ENCODE measurements at regions not wholly inside any gene's neighbourhood (a gene's known extent, or its start where the extent isn't known, plus 50 kb on each side); places are given as distances from the start of the nearest gene placed in this dataset.

GRCh38 chr4:135227842-135228241 lies 1026.3 kb upstream of the PABPC4L start:
- no peak for DNase-seq

DNA sequence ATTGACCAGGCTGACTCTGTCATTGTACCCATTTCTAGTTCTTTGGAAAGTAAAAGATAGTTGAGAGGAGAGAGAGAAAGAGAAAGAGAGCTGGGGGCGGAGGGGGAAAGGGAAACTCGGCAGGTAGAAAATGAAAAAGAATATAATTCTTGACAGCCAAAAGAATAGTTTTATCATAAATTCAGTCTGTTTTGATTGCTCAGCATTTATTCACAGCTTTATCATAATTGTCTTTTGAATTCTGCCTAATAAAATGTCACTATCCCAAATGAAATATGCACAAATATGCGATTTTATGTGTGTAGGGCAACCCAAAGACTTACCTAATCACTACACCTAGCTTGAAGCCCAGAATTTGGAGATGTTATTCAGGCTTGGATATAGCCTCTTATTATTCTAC lies 1024.0 kb upstream of the PABPC4L start:
- no peak for DNase-seq

DNA sequence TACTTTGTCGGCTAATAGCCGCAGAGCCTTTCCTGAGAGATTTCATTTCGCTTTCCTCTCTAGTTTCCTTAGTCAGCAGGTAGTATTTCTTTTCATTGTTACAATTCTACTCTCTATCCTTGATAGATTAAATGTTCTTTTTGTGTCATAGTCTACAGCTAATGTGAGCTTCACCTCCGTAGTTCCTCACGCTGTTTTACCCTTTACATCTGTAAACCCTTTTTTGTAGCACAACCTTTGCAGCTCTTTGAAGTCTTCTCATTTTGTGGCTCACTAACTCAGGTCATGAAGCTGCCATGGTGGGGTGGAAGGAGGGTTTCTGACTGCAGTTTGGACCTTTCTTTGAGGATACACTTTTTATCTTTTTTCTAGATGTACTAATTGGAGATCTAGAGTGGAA lies 1008.8 kb upstream of the PABPC4L start:
- DNase-seq = no peak

DNA sequence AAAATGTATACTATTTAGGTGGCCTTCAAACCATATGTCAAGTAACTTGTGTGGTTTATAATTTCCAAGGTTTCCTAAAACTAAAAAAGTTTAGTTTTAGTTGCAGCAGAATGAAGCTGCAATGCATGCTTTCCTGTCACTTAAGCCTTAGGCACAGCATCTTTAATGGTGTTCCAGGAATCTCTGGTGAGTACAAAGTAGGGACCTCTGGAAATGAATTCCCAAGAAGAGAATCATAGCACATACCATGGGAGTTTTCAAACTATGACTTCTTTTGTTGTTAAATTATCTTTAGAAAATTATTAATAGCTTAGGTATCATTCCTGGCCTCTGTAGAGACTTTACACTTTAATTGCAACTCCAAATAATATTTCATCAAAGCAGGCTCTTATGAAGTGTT lies 1005.9 kb upstream of the PABPC4L start:
- DNase-seq = no peak

DNA sequence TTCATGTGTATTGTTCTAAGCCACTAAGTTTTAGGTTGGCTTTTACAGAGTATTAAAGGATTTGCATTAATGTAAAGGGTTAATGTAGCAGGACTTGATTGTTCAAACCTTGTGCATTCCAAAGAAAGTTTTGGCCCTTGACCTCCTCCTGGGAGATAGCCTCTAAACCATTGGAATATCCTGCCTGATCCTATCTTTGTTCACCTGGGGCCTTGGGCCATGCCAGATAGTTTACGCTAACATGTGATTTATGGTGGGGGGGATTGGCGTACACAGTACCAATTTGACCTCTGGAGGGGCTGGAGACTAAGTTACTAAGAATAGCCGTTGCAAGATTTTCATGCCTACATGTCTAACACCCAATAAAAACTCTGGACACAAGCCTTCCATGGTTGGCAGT lies 1002.7 kb upstream of the PABPC4L start:
- no peak for DNase-seq

DNA sequence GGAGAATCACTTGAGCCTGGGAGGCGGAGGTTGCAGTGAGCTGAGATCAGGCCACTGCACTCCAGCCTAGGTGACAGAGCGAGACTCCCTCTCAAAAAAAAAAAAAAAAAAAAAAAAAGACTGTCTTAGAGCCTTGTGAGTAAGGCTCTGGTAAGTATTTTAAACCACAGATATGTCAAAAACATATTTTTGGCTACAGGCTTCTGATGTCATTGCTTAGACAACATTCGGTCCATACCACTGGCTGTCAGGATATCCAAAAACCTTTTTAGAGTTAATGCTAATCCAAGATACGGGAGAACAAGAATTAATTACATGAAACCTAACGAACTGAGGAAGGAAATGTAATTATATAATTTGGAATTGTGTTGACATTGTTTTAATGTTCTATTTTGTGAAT lies 999.5 kb upstream of the PABPC4L start:
- no peak for DNase-seq

DNA sequence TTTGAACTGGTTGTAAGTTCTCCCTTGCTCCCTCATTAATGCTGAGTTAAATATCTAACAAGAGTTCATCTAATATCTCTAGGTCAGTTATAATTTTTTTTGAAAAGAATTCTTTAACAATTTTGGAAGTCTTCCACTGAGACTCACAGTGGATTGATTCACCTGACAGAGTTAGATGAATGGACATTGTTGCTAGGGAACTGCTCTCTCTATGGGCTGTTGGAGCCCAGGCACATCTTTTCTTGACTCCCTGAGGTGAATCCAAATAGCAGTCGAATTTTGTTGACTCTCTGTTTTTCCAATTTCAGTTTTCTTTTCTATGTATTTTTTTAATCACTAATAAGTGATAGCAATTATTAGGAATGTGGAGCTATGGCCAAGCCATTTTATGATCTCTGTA lies 996.1 kb upstream of the PABPC4L start:
- no peak for DNase-seq

GRCh38 chr4:135194477-135194876 lies 992.9 kb upstream of the PABPC4L start:
- no peak for DNase-seq

DNA sequence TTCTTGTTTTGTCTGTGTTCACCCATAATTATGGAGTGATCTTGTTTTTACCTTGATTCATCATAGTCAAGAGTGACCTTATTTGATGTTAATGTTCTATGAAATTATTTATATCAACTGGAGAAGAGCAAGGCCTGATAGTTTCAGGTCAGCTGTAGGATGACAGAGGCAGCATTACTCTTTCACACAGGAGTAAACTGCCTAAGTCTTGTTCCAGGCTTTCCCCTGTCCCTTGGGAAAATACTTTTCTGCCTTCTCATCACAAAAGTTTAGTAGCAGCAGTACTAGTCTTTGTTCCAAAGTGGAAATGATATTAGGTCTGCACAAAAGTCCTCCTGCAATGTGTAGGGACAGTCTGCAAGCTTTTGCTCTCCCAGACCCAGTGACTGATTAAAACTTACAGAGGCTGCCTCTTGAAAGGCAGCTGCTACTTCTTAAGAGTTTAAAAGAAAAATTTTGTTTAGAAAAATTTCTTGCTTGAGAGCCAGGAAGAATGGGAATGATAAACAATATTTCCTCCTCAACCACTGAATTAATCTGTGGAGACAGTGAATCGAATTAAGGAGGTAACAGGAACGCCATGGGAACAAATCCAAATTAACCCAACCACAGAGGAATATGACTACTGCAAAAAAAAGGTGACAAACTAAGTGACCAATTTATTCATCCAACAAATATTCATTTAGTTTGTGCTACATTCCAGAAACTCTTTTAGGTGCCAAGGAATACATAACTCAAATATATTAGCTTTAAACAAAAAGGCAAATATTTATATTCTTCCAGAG lies 991.4 kb upstream of the PABPC4L start:
- no peak for DNase-seq

- no peak for DNase-seq
Observed at GRCh38 chr4:135191596-135191995, 990.0 kb upstream of the PABPC4L start.

DNA sequence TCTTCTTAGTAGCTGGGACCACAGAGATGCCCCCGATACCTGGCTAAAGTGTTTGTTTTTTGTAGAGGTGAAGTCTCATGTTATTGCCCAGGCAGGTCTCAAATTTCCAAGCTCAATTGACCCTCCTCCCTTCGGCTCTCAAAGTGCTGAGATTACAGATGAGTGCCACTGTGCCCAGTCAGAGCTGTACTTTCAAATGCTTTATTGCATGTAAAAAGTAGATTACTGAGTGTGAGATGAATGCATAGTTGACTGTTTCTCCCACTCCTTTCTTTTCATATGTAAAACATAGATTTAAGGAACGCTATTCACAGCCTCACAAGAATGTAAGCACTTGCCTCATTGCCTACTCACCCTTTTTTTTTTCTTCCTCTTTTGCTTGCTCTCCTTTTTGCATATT lies 984.4 kb upstream of the PABPC4L start:
- no peak for DNase-seq

GRCh38 chr4:135185256-135185655 lies 983.7 kb upstream of the PABPC4L start:
- DNase-seq = no peak

DNA sequence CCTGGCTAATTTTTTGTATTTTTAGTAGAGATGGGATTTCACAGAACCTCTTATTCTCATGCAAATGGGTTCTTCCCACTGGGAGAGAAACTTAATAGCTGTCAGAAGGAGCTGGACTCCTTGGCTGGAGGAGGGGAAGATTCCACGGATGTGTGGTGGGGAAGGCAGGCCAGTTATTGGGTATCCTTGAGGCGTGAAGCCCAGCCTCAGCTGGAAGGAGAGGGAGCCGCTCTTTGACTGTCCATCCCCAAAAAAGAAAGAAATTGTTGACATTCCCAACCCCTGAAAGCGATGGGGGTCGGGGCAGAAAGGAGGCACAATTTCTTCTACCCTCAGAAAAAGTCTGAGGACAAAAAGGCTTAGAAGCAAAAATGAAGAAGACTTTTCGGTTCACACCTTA lies 983.1 kb upstream of the PABPC4L start:
- no peak for DNase-seq

GRCh38 chr4:135177321-135177720 lies 975.7 kb upstream of the PABPC4L start:
- DNase-seq = no peak

- no peak for DNase-seq
Observed at GRCh38 chr4:135166661-135167060, 965.1 kb upstream of the PABPC4L start.

- no peak for DNase-seq
Observed at GRCh38 chr4:135164601-135165000, 963.0 kb upstream of the PABPC4L start.

- no peak for DNase-seq
Observed at GRCh38 chr4:135144498-135144897, 942.9 kb upstream of the PABPC4L start.

DNA sequence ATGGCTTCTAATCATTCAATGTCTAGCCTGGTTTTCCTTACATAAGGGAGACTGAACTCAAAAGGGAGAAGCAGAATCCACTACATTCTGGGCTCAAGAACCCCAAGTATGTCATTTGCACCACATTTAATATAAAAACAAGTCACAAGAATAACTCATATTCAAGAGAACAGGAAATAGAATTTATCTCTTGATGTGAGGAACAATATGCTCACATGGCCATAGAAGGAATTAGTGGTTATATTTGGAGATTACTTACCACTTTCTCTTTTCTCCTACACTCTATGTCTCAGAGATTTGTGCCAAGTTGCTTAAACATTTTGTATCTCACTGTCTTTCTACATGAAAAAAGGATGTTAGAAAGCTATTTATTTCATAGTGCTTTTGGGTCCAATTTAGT lies 922.6 kb upstream of the PABPC4L start:
- no peak for DNase-seq

- DNase-seq = no peak
Observed at GRCh38 chr4:135123632-135124031, 922.0 kb upstream of the PABPC4L start.

DNA sequence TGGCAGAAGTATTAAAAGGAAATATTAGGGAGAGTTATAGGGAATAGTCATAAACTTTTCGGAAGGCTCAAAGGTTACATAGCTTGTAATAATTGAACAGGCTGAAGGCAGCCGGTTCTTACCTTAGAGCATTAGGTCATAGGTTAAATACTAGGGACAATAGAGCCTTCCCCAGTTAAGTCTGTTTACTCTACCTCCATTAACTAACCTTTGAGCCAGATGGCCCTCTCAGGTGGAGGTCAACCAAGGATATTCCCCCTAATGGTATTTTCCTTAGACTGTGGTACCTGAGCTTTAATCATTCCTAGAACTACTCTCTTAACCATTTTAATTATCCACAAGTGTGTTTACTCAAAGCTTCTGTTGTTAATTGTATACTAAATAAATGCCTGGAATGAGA lies 920.9 kb upstream of the PABPC4L start:
- no peak for DNase-seq

DNA sequence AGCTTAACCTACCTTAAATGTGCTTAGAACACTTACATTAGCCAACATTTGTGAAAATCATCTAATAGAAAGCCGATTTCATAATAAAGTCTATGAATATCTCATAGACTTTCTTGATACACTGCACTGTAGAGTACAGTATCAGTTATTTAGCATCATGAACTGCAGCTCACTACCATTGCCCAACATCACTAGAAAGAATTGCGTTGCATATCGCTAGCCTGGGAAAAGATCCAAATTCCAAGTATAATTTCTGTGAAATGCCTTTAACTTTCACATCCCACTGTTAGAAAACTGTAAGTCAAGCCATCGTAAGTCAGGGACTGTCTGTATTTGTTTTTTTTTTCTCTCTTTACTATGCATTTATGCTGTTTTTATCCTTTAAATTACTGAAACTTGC lies 918.6 kb upstream of the PABPC4L start:
- no peak for DNase-seq

DNA sequence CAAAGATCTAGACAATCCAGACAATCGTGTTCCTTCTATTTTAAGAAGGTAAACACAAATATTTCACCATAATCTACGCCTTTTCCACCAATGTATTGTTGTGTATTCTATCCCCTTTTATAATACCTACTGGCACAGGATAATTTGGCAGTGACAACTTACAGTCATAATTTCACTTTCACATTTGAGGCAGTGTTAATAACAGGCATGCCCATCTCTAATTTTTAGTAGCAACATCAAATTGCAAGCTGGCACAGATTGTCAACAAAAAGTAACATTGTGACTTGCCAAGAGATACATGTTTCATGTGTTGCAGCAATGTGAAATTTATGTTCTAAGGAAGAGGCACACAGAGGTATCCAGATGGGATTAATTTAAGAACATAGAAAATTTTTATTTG lies 912.5 kb upstream of the PABPC4L start:
- DNase-seq = no peak

DNA sequence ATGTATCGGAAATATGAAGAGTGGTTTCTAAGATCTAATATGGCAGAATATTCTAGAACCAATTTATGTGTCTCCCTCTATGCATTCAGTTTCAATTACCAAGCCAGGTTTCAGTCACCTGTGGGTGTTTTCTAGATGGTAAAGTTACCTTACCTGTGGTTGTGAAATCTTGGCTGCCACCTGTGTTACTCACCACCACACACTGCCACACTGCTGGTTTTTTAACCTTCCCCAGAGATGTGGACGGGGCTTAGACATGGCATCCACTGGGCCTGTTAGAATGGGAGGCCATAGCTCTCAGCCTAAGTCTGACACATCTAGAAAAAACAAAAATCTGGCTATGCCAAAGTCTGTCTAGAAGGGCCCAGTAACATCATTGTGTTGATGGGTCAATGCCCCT lies 896.5 kb upstream of the PABPC4L start:
- no peak for DNase-seq

- DNase-seq = no peak
Observed at GRCh38 chr4:135073389-135073788, 871.8 kb upstream of the PABPC4L start.
